ENCODE measurements at regions not wholly inside any gene's neighbourhood (a gene's known extent, or its start where the extent isn't known, plus 50 kb on each side); places are given as distances from the start of the nearest gene placed in this dataset.

GRCh38 chr11:45431046-45432018 is 145.2 kb upstream of the SYT13 start:
- peaks cover 57% of the 10 kb centered on the region for H3K27me3 Mint-ChIP-seq
- no peak overlapping the region for H3K27ac Mint-ChIP-seq
- no peaks in the 10 kb centered on the region for H3K4me1 Mint-ChIP-seq
- no peak for ATAC-seq
- no peaks in the 10 kb centered on the region for H3K9me3 Mint-ChIP-seq
- H3K4me3 Mint-ChIP-seq = no peak overlapping the region
- H3K36me3 Mint-ChIP-seq = no peaks in the 10 kb centered on the region

DNA sequence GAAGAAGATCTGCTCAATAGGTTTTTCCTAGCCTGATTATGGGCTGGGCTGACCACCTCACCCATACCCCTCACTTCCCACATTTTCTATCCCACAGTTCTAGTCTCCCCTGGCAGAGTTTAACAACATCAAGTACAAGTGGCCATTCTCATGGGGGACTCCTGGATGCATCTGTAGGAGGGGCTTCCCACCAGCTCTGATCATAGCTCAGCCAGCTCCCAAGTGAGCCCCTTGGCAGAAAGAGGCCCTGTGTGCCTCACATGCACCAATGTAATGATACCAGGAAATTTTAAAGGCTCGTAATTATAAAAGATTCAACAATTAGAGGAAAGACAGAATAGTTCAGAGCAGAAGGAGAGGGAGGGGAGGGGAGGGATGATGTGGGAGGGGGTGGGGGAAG is 144.2 kb upstream of the SYT13 start:
- no peaks in the 10 kb centered on the region for H3K4me1 Mint-ChIP-seq
- no peak overlapping the region for H3K27ac Mint-ChIP-seq
- ATAC-seq = no peak
- no peak overlapping the region for H3K4me3 Mint-ChIP-seq
- no peaks in the 10 kb centered on the region for H3K36me3 Mint-ChIP-seq
- H3K27me3 Mint-ChIP-seq = peaks cover 67% of the 10 kb centered on the region
- H3K9me3 Mint-ChIP-seq = no peaks in the 10 kb centered on the region

DNA sequence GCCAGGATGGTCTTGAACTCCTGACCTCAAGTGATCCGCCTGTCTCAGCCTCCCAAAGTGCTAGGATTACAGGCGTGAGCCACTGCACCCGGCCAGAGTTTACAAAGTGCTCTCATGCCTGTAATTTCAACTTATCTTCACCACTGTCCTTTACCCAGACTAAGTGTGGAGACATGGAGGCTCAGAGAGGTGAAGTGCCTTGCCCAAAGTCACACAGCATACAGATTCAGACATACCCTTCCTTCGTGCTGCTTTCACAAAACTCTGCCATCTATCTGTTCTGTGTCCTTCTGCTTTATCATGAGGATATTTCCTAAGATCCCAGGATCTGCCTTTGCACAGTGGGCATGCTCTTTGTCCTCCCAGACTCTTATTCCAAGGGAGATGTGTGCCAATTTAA is 143.6 kb upstream of the SYT13 start:
- Mint-ChIP-seq H3K4me1 (no peaks in the 10 kb centered on the region), H3K36me3 (no peaks in the 10 kb centered on the region), H3K27me3 (peaks cover 72% of the 10 kb centered on the region), H3K9me3 (no peaks in the 10 kb centered on the region), H3K4me3 (no peak overlapping the region), H3K27ac (no peak overlapping the region)
- no peak for ATAC-seq

- Mint-ChIP-seq H3K27ac (no peak overlapping the region), H3K9me3 (no peaks in the 10 kb centered on the region), H3K27me3 (peaks cover 75% of the 10 kb centered on the region), H3K4me3 (no peak overlapping the region), H3K36me3 (no peaks in the 10 kb centered on the region), H3K4me1 (no peaks in the 10 kb centered on the region)
- no peak for ATAC-seq
Observed at GRCh38 chr11:45428541-45429230, 142.5 kb upstream of the SYT13 start.

DNA sequence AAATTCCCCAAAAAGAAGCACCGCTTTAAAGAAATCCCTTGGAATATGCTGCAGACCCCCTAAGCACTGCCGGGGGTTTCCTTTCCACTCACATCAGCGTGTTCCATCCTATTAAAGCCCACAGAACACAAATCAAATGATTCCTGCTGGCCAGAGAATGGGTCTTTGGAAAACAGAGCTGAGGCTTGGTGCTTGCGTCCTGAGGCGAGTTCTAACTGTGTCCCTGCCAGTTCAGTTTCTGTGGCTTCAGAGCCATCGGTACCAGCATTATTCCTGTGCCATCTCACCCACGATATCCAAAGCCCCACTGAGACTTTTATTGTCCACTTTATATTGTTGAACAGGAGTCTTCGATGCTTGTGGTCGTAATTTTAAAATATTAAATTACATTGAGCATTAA is 142.0 kb upstream of the SYT13 start:
- no peaks in the 10 kb centered on the region for H3K36me3 Mint-ChIP-seq
- ATAC-seq = no peak
- H3K27me3 Mint-ChIP-seq = peaks cover 75% of the 10 kb centered on the region

DNA sequence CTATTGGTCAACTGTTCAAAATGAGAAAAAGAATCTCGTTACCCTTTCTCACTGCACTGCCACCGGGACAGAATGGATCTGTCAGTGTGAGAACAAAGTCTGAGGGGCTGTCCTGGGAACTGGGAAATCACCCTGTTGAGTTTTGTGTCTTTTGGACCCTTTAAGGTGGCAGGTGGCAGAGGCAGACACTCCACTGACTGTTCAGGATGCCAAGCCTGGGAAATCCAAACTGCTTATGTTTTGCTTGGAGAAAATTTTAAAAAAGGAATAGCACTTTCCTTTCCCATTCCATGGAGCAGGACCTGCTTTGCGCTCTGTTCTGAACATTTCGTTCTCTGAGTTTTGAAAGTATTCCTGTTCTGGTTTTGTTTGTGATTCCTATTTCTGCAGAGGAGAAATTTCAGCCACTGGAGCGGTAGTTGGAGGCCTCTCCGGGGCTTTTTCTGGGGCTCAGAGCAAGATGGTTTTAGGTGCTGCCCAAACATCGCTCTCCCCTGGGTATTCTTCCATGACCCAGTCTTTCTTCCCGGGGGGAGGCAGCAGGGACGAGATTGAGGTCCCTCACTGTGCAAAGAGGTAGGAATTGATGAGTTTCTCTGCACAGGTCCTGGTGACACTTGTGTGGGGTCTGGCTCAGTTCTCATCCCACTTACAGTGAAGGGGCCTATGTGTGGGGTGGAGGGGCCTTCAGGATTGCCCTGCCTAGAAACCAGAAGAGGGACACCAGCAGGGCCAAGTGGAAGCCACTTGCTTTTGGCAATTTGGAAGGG is 138.5 kb upstream of the SYT13 start:
- peaks cover 88% of the 10 kb centered on the region for H3K27me3 Mint-ChIP-seq
- no peak overlapping the region for H3K4me3 Mint-ChIP-seq
- no peaks in the 10 kb centered on the region for H3K36me3 Mint-ChIP-seq
- no peak for ATAC-seq
- no peaks in the 10 kb centered on the region for H3K4me1 Mint-ChIP-seq
- peaks cover 7% of the 10 kb centered on the region for H3K9me3 Mint-ChIP-seq
- H3K27ac Mint-ChIP-seq = no peak overlapping the region

More for the DNA sequence above, 142.0 kb upstream of the SYT13 start:
- Mint-ChIP-seq H3K27ac (no peak overlapping the region), H3K4me3 (no peak overlapping the region), H3K9me3 (no peaks in the 10 kb centered on the region), H3K4me1 (no peaks in the 10 kb centered on the region)

GRCh38 chr11:45423475-45424120 is 137.5 kb upstream of the SYT13 start:
- Mint-ChIP-seq H3K9me3 (peaks cover 7% of the 10 kb centered on the region), H3K4me1 (no peaks in the 10 kb centered on the region), H3K4me3 (no peak overlapping the region), H3K27me3 (peaks cover 79% of the 10 kb centered on the region), H3K36me3 (no peaks in the 10 kb centered on the region), H3K27ac (no peak overlapping the region)
- no peak for ATAC-seq

GRCh38 chr11:45423036-45423435 is 136.9 kb upstream of the SYT13 start:
- H3K36me3 Mint-ChIP-seq = no peaks in the 10 kb centered on the region
- peaks cover 10% of the 10 kb centered on the region for H3K9me3 Mint-ChIP-seq
- H3K27me3 Mint-ChIP-seq = peaks cover 82% of the 10 kb centered on the region
- no peak overlapping the region for H3K27ac Mint-ChIP-seq
- no peaks in the 10 kb centered on the region for H3K4me1 Mint-ChIP-seq
- H3K4me3 Mint-ChIP-seq = no peak overlapping the region
- no peak for ATAC-seq

DNA sequence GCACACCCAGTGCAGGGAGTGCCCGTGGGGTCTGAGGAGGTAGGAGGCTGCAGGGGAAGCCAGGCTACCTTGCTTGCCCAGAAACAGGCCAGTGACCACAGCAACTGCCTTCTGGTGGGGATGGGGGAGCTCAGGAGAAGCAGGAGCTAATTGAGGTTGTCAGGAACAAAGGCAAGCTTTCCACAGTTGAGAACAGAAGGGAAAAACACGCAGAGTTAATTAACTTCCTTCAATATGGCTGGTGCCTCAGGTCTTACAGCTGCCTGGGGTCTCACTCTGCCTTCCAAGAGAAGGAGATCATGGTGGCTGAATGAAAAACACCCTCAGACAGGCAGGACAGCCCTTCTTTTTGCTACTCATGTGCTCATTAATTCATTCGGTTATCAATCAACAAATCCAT is 127.9 kb upstream of the SYT13 start:
- H3K4me1 Mint-ChIP-seq = no peaks in the 10 kb centered on the region
- peaks cover 3% of the 10 kb centered on the region for H3K9me3 Mint-ChIP-seq

GRCh38 chr11:45413156-45413858 is 127.2 kb upstream of the SYT13 start:
- no peak overlapping the region for H3K4me3 Mint-ChIP-seq
- peaks cover 42% of the 10 kb centered on the region for H3K27me3 Mint-ChIP-seq
- no peaks in the 10 kb centered on the region for H3K4me1 Mint-ChIP-seq
- no peak for ATAC-seq
- H3K27ac Mint-ChIP-seq = no peak overlapping the region
- no peaks in the 10 kb centered on the region for H3K36me3 Mint-ChIP-seq
- peaks cover 3% of the 10 kb centered on the region for H3K9me3 Mint-ChIP-seq

More for the DNA sequence above, 127.9 kb upstream of the SYT13 start:
- no peaks in the 10 kb centered on the region for H3K36me3 Mint-ChIP-seq
- ATAC-seq = no peak
- H3K4me3 Mint-ChIP-seq = no peak overlapping the region
- H3K27ac Mint-ChIP-seq = no peak overlapping the region
- H3K27me3 Mint-ChIP-seq = peaks cover 45% of the 10 kb centered on the region

DNA sequence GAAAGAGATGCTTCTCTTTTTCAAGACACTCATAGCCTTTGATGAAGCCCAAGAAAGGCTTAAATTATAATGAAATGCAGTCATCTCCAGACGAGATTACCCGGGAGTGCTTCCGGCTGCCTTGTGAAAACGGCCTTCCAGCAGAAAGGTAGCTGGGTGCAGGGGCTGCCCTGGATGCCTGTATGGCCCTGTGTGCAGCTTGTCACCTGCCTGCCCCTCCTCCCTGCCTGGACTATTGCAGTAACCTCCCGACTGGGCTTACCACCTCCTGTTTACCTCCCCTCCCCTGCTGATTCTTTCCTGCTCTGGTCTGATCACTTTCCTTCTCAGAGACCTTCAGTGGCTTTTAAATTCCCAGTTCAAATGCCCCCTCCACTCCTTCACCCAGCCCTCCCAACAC is 126.4 kb upstream of the SYT13 start:
- Mint-ChIP-seq H3K27me3 (peaks cover 45% of the 10 kb centered on the region), H3K27ac (no peak overlapping the region), H3K9me3 (no peaks in the 10 kb centered on the region), H3K36me3 (no peaks in the 10 kb centered on the region), H3K4me3 (no peak overlapping the region), H3K4me1 (no peaks in the 10 kb centered on the region)
- ATAC-seq = no peak

DNA sequence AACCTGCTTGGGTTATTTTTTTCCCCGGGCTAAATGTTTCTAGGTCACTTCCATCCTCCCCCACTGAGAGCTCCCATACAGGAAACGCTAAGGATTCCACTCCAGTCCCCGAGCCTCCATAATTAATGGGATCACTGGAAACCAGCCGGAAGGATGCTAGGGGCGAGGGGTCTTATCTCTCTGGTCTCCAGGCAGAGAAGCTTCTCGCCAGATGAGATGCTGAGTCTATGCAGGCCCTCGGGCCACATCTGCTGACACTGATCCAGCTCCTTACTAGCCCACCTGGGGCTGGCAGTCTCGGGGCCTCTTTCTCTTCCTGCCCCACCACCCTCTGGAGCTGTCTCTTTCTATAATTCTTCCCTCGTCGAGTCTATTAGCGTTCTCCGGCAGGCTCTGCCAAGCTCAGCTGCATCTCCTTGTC is 125.9 kb upstream of the SYT13 start:
- H3K36me3 Mint-ChIP-seq = no peaks in the 10 kb centered on the region
- H3K9me3 Mint-ChIP-seq = no peaks in the 10 kb centered on the region
- no peak for ATAC-seq
- H3K27ac Mint-ChIP-seq = no peak overlapping the region
- peaks cover 49% of the 10 kb centered on the region for H3K27me3 Mint-ChIP-seq
- no peaks in the 10 kb centered on the region for H3K4me1 Mint-ChIP-seq
- H3K4me3 Mint-ChIP-seq = no peak overlapping the region

- Mint-ChIP-seq H3K9me3 (no peaks in the 10 kb centered on the region), H3K27me3 (peaks cover 49% of the 10 kb centered on the region), H3K4me1 (no peaks in the 10 kb centered on the region), H3K4me3 (no peak overlapping the region), H3K36me3 (no peaks in the 10 kb centered on the region), H3K27ac (no peak overlapping the region)
- ATAC-seq = no peak
Observed at GRCh38 chr11:45411228-45411946, 125.2 kb upstream of the SYT13 start.
